GM13976 (cell line): ENCODE measurements at regions not wholly inside any gene's neighbourhood (a gene's known extent, or its start where the extent isn't known, plus 50 kb on each side); places are given as distances from the start of the nearest gene placed in this dataset.

Experiments
- DNase-seq: peaks from one replicate; pipeline ENCODE4 v3.0.0; 2012; ENCODE audit warnings: low spot score
- CTCF ChIP-seq: IDR thresholded peaks from 2 replicates; pipeline ENCODE4 v1.5.1; 2012; ENCODE audit warnings: borderline replicate concordance, mild to moderate bottlenecking; ENCODE audit not compliant: insufficient read depth; ENCODE audit errors: extremely low read depth, missing control alignments, control extremely low read depth
- in situ Hi-C: fragments of 300-500 bp; cut with MboI; formaldehyde crosslinking; loops from one replicate; pipeline ENCODE4 v1.12.0; 2022; ENCODE audit warnings: low sequenced_read_pairs, mixed read lengths, inconsistent platforms; ENCODE audit not compliant: unreplicated experiment

- in situ Hi-C loops, result no loop called here
- TF ChIP-seq CTCF, result no peak
- no peak for DNase-seq
Measured at GRCh38 chr13:107351305-107351704, 783.4 kb upstream of the ARGLU1 start.

- in situ Hi-C loops, result no loop called here
- no peak for DNase-seq
- TF ChIP-seq CTCF, result no peak
Measured at GRCh38 chr13:107348925-107349324, 781.0 kb upstream of the ARGLU1 start.

GRCh38 chr13:107348471-107348870 lies 780.5 kb upstream of the ARGLU1 start:
- in situ Hi-C loops, result no loop called here
- TF ChIP-seq CTCF, result no peak
- no peak for DNase-seq

- in situ Hi-C loops, result no loop called here
- no peak for DNase-seq
- TF ChIP-seq CTCF, result no peak
Measured at GRCh38 chr13:107347641-107348369, 779.9 kb upstream of the ARGLU1 start.

GRCh38 chr13:107342747-107343146 lies 774.8 kb upstream of the ARGLU1 start:
- no peak for TF ChIP-seq CTCF
- no peak for DNase-seq
- in situ Hi-C loops, result no loop called here

GRCh38 chr13:107339209-107339608 lies 771.3 kb upstream of the ARGLU1 start:
- in situ Hi-C loops, result no loop called here
- no peak for DNase-seq
- no peak for TF ChIP-seq CTCF
